GM21381 (cell line): ENCODE measurements at regions not wholly inside any gene's neighbourhood (a gene's known extent, or its start where the extent isn't known, plus 50 kb on each side); places are given as distances from the start of the nearest gene placed in this dataset.

Source experiments
- ATAC-seq: cut with Tn5 transposase; IDR thresholded peaks from one replicate; pipeline ENCODE4 v1.9.1; 2021; ENCODE audit warnings: mild to moderate bottlenecking, moderate library complexity; ENCODE audit not compliant: unreplicated experiment

DNA sequence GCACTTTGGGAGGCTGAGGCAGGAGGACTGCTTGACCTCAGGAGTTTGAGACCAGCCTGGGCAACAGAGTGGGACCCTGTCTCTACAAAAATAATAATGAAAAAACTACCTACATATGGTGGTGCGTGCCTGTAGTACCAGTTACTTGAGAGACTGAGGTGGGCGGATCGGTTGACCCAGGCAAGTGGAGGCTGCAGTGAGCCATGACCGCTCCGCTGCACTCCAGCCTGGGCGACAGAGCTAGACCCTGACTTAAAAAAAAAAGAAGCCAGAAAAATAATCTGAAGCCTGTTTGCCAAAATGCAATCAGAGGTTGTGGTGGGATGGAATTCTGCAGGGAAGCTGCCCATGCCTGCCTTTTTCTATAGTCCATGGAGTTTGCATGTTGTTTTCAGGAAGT lies 50.4 kb upstream of the GGTA1 start:
- no peak for ATAC-seq

DNA sequence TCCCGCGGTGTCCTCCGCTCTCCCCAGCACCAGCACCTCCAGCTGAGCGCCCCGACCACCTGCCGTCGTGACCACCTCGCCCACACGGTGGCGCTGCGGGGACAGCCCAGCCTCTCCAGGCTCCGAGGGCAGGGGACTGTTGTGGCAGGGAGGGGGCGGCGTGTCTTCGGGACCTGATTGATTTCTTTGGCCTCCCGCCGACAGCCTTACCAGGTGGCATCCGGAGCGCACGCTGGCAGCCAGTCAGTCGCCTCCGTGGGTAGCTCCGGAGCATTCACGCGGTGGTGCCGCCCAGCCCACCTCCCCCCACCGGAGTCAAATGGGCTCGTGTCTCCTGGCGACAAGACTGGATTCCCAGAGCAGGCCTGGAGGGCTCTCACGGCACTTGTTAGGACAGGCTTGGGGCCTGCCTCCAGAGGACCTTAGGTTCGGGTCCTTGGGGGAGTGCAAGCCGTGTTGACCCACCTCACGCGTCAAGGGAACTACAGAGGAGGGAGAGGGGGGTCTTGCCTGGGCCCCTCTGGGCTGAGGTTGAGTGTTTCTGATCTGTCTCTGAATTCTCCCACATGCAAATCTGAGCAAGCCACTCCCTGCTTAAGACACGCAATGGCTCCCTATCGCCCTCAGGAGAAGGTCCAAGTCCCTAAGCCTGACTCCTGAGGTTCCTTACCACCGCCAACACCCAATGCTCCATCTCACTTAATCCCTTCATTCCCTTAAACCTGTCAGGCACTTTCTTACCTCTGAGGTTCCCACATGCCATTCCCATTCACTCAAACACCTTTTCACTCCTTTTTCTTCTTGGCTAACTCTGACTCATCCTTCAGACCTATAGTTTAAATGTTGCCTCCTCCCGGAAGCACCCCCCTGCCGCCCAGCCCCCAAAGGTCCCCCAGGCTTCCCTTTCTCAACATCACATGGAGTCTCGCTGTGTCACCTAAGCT lies 51.2 kb upstream of the GGTA1 start:
- peak; percentile 61 for ATAC-seq

DNA sequence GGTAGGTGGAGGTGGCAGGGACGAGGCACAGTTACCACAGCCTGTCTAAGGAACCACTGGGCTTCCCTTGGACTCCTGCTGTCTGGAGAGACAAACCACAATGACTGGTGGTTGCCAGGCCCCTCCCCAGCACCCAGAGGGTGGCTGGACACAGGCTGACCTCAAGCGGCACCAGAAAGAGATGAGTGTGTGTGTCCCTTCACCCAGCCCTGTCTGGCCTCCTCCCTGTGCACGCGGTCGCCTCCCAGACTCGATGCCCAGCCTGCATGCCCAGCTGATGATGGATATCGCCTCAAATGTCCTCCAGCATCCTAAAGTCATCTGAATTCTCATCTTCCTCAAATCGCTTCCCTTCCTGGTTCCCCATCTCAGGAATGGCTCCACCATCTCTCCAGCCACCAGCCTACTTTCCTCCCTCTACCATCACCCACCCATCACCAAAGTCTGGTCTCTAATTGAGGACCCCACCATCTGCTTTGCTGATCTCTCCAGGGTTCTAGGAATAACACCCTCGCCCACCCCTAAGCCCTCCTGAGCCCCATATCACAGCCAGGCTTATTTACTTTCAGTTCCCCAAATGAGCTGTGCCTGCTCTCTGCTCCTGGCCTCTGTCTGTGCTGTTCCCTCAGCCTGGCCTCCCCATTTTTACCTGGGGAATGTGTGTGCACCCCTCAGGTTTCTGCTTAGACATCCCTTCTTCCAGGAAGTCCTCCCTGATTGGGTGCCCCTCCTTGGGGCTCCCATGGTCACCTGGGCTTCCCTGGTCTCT lies 52.5 kb upstream of the GGTA1 start:
- no peak for ATAC-seq

DNA sequence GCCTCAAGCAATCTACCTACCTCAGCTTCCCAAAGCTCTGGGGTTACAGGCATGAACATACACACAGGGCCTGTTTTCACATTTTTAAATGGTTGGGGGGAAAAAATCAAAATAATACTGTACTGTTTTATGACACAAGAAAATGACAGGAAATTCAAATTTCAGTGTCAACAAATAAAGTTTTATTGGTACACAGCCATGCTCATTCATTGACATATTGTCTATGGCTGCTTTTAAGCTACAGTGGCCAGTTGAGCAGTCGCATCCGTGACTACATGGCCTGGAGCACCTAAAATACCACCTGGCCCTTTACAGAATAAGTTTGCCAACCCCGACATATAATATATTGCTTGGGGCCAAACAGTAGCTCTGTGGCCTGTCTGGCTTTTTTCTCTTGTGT lies 56.4 kb upstream of the GGTA1 start:
- ATAC-seq: no peak

DNA sequence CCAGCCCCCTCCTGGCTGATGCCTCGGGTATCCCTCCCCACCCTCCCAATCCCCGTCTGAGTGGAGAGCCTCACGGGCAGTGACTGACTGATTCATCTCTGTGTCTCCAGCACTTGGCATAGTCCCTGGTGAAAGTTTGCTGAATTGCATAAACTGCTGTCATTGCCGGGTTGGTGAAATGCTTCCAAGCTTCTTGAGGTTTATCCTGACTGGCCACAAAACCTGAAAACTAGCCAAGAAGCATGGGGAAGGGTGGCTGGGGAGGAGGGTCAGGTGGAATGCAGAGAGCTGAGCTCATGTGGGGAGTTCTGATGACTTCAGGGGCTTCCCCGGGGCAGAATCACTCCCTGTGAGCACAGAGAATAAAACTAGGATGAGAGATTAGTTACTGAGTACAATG lies 56.9 kb upstream of the GGTA1 start:
- ATAC-seq: no peak

DNA sequence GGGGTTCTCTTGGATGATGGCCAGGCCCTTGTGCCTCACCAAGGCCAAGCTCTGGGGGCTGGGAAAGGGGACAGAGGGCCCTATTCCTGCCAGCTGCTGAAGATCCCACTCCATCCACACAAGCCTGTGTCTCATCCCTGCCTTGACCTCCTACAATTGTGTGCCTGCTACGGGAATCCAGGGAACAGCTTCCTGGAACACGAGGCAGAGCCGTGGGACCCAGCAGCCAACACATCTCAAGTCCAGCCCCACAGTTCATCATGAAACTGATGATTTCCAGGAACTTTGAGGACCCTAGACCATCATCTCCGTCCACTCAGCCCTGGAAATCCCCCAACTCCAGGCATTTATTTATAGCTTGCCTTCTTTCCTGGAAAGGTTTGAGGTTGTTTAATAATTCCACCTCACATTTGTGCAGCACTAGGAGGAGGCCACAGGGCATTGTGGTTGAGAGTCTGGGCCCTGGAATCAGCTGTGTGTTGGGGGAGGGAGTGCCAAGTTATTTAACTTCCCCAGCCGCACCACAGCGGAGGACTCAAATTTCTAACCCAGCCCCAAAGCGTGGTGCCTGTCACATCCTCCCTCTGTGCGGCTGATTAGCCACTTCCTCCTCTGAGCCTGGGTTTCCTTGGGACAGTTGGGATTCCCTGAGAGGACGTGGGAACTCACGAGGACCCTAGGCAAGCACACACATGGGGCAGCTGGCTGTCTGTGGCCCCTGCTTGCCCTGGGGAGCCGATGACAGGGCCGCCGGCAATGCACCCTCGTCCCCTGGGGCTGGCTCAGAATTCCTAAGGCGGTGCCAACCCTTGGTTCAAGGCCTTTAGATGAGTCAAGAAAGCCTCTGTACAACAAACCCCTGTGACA lies 58.2 kb upstream of the GGTA1 start:
- ATAC-seq: no peak

DNA sequence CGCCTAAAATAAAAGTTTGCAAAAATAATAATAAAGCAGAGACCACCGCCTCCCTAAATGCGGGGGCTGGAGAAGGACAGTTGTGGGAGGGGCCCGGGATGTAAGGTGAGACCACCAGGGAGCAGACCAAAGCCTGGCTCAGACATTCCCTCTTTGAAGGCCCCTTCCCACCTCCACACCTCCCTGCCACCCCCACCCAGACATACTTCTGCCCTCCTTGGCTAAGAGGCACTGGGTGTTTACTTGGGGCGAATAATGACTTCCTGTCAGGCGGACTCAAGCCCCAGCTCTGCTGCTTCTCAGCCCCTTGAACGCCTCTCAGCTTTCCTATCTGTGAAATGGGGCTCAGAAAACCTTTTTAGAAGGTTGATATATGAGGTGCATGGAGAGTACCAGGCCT lies 58.8 kb upstream of the GGTA1 start:
- no peak for ATAC-seq

DNA sequence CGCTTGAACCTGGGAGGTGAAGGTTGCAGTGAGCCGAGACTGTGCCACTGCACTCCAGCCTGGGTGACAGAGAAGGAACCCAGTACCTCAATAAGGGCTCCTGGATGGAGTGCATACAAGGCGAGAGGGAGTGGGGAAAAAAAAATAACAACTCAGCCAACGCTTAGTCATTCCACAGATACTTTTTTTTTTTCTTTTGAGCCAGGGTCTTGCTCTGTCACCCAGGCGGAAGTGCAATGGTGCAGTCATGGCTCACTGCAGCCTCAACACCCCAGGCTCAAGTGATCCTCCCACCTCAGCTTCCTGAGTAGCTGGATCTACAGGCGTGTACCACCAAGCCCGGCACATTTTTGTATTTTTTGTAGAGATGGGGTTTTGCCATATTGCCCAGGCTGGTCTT lies 59.5 kb upstream of the GGTA1 start:
- no peak for ATAC-seq

DNA sequence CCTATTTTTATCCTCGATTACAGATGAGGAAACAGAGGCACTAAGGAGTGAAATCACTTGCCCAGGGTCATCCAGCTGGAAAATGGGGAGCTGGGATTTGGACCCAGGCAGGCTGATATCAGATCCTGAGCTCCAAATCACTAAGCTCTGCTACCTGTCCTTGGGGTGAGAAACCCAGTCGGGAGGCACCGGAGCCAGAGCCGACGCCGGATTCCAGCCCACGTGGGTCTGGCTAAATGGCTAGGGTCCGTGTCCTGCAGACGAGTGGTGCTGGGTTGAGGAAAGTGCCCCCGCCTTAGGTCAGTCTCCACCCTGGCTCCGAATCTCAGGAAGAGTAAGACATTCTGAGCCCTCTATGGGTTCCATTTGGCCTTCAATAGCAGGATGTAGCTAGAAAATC lies 61.3 kb upstream of the GGTA1 start:
- no peak for ATAC-seq

DNA sequence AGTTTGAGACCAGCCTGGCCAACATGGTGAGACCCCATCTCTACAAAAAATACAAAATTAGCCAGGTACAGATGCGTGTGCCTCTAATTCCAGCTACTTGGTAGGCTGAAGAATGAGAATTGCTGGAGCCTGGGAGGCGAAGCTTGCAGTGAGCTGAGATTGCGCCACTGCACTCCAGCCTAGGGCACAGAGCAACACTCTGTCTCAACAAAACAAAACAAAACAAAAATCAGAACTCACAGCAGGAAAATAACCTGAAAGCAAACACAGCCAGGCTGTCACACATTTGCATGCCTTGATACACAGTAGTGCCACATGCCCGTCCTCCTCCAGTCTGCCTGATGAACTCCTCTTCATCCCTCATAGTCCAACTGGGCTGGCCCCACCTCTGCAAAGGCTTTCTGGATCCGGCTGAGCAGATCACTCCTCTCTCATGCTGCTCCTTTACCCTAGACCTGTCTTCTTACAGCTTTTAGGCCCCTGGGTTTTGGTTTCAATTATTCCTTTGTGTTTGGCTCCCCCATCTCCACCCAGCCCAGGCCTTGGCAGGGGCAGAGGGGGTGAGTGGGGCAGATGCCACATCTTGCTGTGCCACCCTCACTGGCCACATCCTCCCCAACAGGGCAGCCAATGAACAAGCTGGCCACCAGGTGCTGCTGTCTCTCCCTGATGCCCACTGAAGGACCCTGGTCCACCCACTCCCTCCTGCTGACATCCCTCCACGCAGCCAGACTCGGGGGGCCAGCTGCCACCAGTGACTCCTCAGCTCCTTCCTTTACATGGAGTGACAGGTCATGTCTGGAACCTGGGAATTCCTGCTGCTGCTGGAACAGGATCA lies 62.0 kb upstream of the GGTA1 start:
- no peak for ATAC-seq

DNA sequence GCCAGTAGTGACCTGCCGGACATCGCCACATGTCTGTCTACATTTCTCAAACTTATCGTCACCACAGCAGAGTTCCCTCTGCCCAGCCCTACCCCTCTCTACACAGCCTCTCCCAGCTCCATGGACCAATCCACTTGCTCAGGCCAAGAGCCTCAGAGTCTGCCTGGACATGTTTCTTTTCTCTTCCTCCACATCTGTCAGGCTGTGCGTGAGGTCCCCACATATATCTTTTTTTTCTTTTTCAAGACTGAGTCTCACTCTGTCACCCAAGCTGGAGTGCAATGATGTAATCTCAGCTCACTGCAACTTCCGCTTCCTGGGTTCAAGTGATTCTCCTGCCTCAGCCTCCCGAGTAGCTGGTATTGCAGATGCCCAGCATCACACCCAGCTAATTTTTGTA lies 62.7 kb upstream of the GGTA1 start:
- no peak for ATAC-seq

DNA sequence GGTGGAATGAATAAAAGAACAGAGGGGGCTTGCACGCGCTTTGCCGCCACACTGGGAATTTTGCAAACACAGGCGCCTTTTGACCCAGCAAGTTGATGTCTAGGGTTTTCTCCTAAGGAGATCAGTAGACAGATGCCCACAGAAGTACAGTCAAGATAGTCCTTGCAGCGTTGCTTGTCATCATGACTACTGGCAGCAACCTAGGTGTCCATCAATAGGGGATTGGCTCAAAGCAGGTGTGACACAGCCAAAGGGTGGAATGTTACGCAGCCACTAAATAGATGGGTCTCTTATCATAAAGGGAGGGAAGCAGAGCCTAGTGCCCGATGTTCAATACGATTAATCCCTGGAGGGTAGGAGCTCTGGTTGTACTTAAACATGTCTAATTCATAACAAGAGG lies 63.8 kb upstream of the GGTA1 start:
- no peak for ATAC-seq

DNA sequence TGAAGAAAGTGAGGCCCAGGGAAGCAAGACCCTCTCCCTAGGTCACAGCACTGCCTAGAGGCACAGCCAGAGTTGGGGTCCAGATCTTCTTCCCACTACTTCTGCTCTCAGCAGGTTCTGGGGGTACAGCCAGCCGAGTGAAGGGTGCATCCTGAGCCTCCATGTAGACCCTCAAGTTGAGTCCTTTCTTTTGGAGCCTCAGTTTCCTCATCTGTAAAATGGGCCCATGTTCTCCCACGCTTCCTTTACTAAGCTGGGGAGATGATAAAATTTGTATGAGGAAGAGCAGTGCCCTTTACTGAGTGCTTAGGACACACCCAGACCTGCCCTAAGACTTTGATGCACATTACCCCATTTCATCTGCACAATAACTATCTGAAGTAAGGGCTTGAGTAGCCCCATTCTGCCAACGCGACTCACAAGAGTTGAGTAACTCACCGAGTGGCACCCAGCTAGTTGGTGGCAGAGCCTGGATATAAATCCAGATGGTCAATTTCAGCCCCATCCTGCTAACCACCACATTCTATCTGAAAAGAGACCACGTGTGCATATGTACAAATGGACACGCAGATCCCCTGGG lies 64.3 kb upstream of the GGTA1 start:
- no peak for ATAC-seq

DNA sequence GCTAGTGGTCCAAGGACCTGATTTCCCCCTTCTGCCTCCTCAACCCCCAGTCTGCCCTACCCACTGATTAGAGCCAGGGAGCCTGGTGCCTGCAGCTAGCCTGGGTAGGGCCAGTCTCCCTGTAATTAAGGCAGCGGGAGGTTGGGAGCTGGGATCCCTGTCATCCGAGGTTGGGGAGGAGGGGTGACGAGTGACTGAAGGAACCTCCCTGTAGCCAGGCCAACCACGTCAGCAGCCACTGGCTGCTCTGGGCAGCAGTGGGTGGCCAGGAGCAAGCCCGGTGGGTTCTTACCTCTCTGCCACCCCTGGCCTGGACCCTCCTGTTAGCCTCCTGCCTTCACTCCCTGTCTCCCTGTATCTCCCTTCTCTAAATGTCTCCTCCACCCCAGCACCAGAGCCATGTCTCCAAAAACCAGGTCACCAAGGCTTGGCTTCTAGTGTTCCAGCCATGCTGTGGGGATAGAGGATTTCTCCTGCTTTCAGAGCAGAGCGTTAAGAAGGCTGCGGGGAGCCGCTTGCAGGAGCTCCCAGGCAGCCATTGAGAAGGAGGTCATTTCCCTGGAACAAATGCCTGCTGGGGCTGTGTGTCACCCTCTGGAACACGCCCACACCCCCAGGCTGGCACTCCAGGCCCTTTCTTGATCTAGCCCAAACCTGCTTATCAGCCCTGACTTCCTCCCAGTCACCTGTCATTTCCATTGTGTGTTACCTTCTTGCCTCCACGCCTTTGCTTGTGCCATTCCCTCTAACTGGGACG lies 65.0 kb upstream of the GGTA1 start:
- ATAC-seq: no peak

DNA sequence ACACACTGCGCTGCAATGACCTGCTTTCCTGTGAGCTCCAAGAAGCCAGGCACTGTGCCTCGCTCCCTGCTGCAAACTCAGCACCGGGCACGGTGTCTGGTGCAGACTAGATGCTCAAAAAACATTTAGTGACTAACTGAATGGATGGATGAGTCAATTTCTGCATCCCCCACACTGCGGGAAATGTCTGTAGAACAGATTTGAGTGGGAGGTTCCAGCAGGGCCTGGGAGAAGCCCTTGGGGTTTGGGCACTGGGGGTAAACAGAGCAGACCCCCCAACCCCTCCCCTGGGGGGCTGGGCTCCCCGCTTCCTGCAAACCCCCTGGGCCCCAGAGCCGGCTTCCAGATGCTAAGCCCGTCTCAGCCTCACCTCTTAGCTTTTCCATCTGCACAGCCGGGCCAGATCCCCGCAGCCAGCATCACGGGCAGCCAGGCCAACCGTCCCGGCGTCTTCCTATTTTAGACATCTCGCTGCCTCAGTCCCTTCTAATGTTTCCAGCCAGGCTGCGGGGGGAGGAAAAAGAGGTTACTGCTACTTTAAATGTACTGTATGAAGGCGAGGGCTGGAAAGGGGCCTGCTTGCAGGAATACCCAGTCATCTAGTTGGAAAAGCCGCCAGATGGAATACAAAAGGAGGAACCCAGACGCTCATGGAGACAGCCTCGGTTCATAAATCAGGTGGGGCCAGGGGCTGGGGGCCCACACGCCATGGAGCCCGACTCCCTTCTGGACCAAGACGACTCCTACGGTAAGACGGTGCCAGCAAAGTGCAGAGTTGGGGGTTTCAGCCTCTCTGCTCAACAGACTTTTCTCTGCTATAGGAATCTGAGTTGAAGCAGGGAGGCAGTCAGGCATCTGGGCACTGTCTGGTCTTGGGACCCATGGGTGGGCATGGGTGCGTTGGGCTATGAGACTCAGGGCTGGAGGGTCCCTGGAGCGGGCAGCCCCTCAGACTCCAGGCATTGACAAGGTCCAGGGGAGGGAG lies 67.1 kb upstream of the GGTA1 start:
- no peak for ATAC-seq

DNA sequence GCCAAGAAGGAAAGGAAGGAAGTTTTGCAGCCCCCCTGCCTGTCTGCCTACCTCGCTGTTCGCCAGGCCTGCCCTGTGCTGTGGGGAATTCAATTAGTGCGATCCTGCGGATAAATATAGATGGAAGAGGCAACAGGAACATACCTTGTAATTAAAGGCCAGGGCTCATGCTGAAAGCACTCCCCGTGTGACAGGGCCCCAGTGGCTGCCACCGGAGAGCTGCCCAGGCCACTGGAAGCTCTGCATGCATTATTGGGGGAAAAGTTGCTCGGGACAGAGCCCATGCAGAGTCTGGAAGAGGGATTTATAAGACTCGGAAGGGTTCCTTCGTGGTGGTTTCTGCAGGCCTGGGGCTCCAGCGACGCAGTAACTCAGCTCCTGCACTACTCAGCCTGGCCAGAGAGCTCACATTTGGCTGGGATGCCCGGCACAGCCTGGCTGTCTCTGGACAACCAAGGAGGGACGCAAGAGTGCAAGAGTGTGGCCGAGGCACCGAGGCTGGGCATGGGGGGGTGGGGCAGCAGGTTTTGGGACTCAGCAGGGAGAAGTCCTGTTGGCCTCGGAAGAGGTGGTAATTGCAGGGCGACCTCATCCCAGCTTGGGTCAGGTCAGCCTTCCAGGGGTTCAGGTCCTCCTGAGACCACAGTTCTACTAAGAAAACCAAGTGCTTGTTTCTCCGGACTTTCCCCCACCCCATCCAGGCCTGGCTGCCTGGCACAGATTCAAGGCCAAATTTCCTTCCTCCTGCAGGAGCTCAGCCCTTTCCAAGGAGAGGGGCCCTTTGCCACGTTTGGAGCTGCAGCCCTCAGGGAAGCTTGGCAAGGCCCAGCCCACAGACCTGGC lies 68.1 kb upstream of the GGTA1 start:
- ATAC-seq: no peak
